ENCODE measurements at regions not wholly inside any gene's neighbourhood (a gene's known extent, or its start where the extent isn't known, plus 50 kb on each side); places are given as distances from the start of the nearest gene placed in this dataset.
A peak's percentile ranks its signal among the peaks of the same experiment; 100 is the strongest.

GRCh38 chr10:7484456-7485243, 73.8 kb upstream of the SFMBT2 start:
- no peaks in the 10 kb centered on the region for H3K9me3 ChIP-seq (ENCODE audit: low read depth)
- no peaks in the 10 kb centered on the region for H3K79me2 ChIP-seq (ENCODE audit: low read depth)
- H3K9ac ChIP-seq: no peak overlapping the region
- H3K4me1 ChIP-seq: peaks cover 25% of the 10 kb centered on the region
- H3K27ac Mint-ChIP-seq: no peak overlapping the region
- no peak overlapping the region for H3K27ac ChIP-seq
- no peaks in the 10 kb centered on the region for H4K20me1 ChIP-seq (ENCODE audit: low read depth)
- H3K4me3 ChIP-seq: no peak overlapping the region
- H3K36me3 ChIP-seq: no peaks in the 10 kb centered on the region
- no peaks in the 10 kb centered on the region for H3K36me3 Mint-ChIP-seq
- no peak overlapping the region for H3K4me3 Mint-ChIP-seq
- DNase-seq (ENCODE audit: low spot score): no peak
- peaks cover 69% of the 10 kb centered on the region for H3K4me1 Mint-ChIP-seq
- H3K27me3 Mint-ChIP-seq (ENCODE audit: insufficient read depth, low read depth): peaks cover 7% of the 10 kb centered on the region
- peak overlapping the region; percentile 90 for H2AFZ ChIP-seq (replicated peaks)
- no peaks in the 10 kb centered on the region for H3K9me3 Mint-ChIP-seq
- H3F3A ChIP-seq (ENCODE audit: low read depth): no peaks in the 10 kb centered on the region
- no peaks in the 10 kb centered on the region for H3K27me3 ChIP-seq
- no peak overlapping the region for H3K4me2 ChIP-seq
- no peak for TF ChIP-seq CTCF (IDR thresholded peaks at IDR 0.05)
- TF ChIP-seq EZH2 (IDR thresholded peaks at IDR 0.05): no peak
- TF ChIP-seq EZH2phosphoT487 (IDR thresholded peaks at IDR 0.05): no peak

- H3K27ac Mint-ChIP-seq: peak overlapping the region; percentile 17
- H3K4me1 Mint-ChIP-seq: peaks cover 61% of the 10 kb centered on the region
- no peaks in the 10 kb centered on the region for H3K9me3 Mint-ChIP-seq
- DNase-seq (ENCODE audit: low spot score): no peak
- H3K27me3 Mint-ChIP-seq (ENCODE audit: insufficient read depth, low read depth): peaks cover 7% of the 10 kb centered on the region
- H3K4me3 Mint-ChIP-seq: no peak overlapping the region
- no peak overlapping the region for H3K4me2 ChIP-seq
- no peaks in the 10 kb centered on the region for H3K27me3 ChIP-seq
- no peak overlapping the region for H2AFZ ChIP-seq (replicated peaks)
- no peaks in the 10 kb centered on the region for H4K20me1 ChIP-seq (ENCODE audit: low read depth)
- H3K9ac ChIP-seq: no peak overlapping the region
- peaks cover 22% of the 10 kb centered on the region for H3K4me1 ChIP-seq
- no peak overlapping the region for H3K4me3 ChIP-seq
- TF ChIP-seq EZH2phosphoT487 (IDR thresholded peaks at IDR 0.05) (no peak), EZH2 (IDR thresholded peaks at IDR 0.05) (no peak), CTCF (IDR thresholded peaks at IDR 0.05) (no peak)
- no peaks in the 10 kb centered on the region for H3K36me3 ChIP-seq
- no peaks in the 10 kb centered on the region for H3K9me3 ChIP-seq (ENCODE audit: low read depth)
- no peaks in the 10 kb centered on the region for H3K36me3 Mint-ChIP-seq
- H3K27ac ChIP-seq: no peak overlapping the region
- H3K79me2 ChIP-seq (ENCODE audit: low read depth): no peaks in the 10 kb centered on the region
- no peaks in the 10 kb centered on the region for H3F3A ChIP-seq (ENCODE audit: low read depth)
These were observed 73.0 kb upstream of the SFMBT2 start for GRCh38 chr10:7483848-7484247.

GRCh38 chr10:7482992-7483391, 72.2 kb upstream of the SFMBT2 start:
- no peaks in the 10 kb centered on the region for H3K27me3 ChIP-seq
- H3K27me3 Mint-ChIP-seq (ENCODE audit: insufficient read depth, low read depth): peaks cover 7% of the 10 kb centered on the region
- no peak overlapping the region for H3K9ac ChIP-seq
- H3F3A ChIP-seq (ENCODE audit: low read depth): no peaks in the 10 kb centered on the region
- DNase-seq (ENCODE audit: low spot score): no peak
- H3K79me2 ChIP-seq (ENCODE audit: low read depth): no peaks in the 10 kb centered on the region
- no peaks in the 10 kb centered on the region for H3K9me3 Mint-ChIP-seq
- H3K4me1 Mint-ChIP-seq: peaks cover 53% of the 10 kb centered on the region
- H3K36me3 ChIP-seq: no peaks in the 10 kb centered on the region
- TF ChIP-seq EZH2phosphoT487 (IDR thresholded peaks at IDR 0.05) (no peak), CTCF (IDR thresholded peaks at IDR 0.05) (no peak), EZH2 (IDR thresholded peaks at IDR 0.05) (no peak)
- no peak overlapping the region for H3K4me3 ChIP-seq
- H3K36me3 Mint-ChIP-seq: no peaks in the 10 kb centered on the region
- no peak overlapping the region for H2AFZ ChIP-seq (replicated peaks)
- H3K4me1 ChIP-seq: peaks cover 15% of the 10 kb centered on the region
- H3K4me2 ChIP-seq: no peak overlapping the region
- no peak overlapping the region for H3K4me3 Mint-ChIP-seq
- H4K20me1 ChIP-seq (ENCODE audit: low read depth): no peaks in the 10 kb centered on the region
- H3K27ac ChIP-seq: no peak overlapping the region
- no peaks in the 10 kb centered on the region for H3K9me3 ChIP-seq (ENCODE audit: low read depth)
- no peak overlapping the region for H3K27ac Mint-ChIP-seq

Data from neural progenitor cell (in vitro differentiated cells).